HCT116 (cell line): ENCODE measurements at regions not wholly inside any gene's neighbourhood (a gene's known extent, or its start where the extent isn't known, plus 50 kb on each side); places are given as distances from the start of the nearest gene placed in this dataset.

ENCODE experiments used
- ATAC-seq: fragments of 200-7000 bp; cut with Tn5 transposase; 2 replicates; pipeline ENCODE4 v1.9.1; 2020; ENCODE audit warnings: mild to moderate bottlenecking, moderate library complexity
- BruUV-seq: library from RNA; stranded (reverse); fragments of 400-500 nt; replicated peaks from 2 replicates; lab custom pipeline; 2021; lab: Mats Ljungman, UMichigan
- CTCF ChIA-PET: fragments of 300-600 bp; sonication (Branson Sonifier 250); formaldehyde crosslinking; loops from one replicate; lab custom pipeline; 2021; ENCODE audit warnings: antibody characterized with exemption; lab: Charles Lee
- POLR2A ChIA-PET: fragments of 300-600, 350-600 bp; sonication (Branson Sonifier 250); formaldehyde crosslinking; loops from one replicate; lab custom pipeline; 2021; ENCODE audit warnings: antibody characterized with exemption; lab: Charles Lee
- RAD21 ChIA-PET, 2 experiments: fragments of 300-600 bp; sonication (Branson Sonifier 250); formaldehyde crosslinking; loops; one replicate each; lab custom pipeline; 2023; ENCODE audit warnings: low total read pairs in 2 of 2; ENCODE audit not compliant: uncharacterized antibody in 2 of 2, unreplicated experiment in 2 of 2, low non-redundant PET in 1 of 2; lab: Charles Lee
- DNase-seq: peaks from one replicate; pipeline ENCODE4 v3.0.0-alpha.2; 2010; ENCODE audit warnings: low read depth, low spot score
- H2AFZ ChIP-seq: fragments of 200-600 bp; shearing (Covaris generic), sonication (generic); 2 replicates; pipeline ENCODE4 v1.6.1; 2017; ENCODE audit warnings: low read depth, mixed run types, mixed read lengths, antibody characterized with exemption, low read length; ENCODE audit not compliant: poor library complexity, severe bottlenecking
- H3K27ac ChIP-seq: 2 replicates; pipeline ENCODE4 v1.5.1; 2012; ENCODE audit warnings: low read depth, low read length
- H3K27me3 ChIP-seq: fragments of 200-600 bp; sonication (generic); 2 replicates; pipeline ENCODE4 v1.6.1; 2016; ENCODE audit warnings: mixed run types, low read length, mixed read lengths; ENCODE audit not compliant: insufficient read depth
- H3K36me3 ChIP-seq, 2 experiments: fragments of 200-500 bp in 1 of 2; fragments of 200-600 bp in 1 of 2; sonication (Bioruptor generic) in 1 of 2; sonication (generic) in 1 of 2; 2 replicates each; pipeline versions ENCODE4 v1.5.1 to v1.6.1; 2014 to 2016; ENCODE audit warnings: low read length in 2 of 2, inconsistent platforms in 1 of 2, mixed read lengths in 1 of 2, mixed run types in 1 of 2; ENCODE audit not compliant: insufficient read depth in 2 of 2, control insufficient read depth in 1 of 2
- H3K4me1 ChIP-seq, 2 experiments: fragments of 200-600 bp in 1 of 2; sonication (generic) in 1 of 2; 2 replicates each; pipeline versions ENCODE4 v1.5.1 to v1.6.1; 2012 to 2017; ENCODE audit warnings: low read length in 2 of 2, inconsistent platforms in 1 of 2, mild to moderate bottlenecking in 1 of 2, mixed read lengths in 1 of 2, mixed run types in 1 of 2, moderate library complexity in 1 of 2; ENCODE audit not compliant: insufficient read depth in 2 of 2, control insufficient read depth in 1 of 2
- H3K4me2 ChIP-seq: fragments of 200-600 bp; sonication (generic); 2 replicates; pipeline ENCODE4 v1.6.1; 2017; ENCODE audit warnings: mixed run types, low read length, mixed read lengths
- H3K4me3 ChIP-seq, 2 experiments: fragments of 200-600 bp in 1 of 2; sonication (generic) in 1 of 2; replicated peaks in 1 of 2; 2 replicates each; pipeline ENCODE4 v1.5.1; 2011 to 2016; ENCODE audit warnings: low read length in 2 of 2, control low read depth in 1 of 2, low read depth in 1 of 2, mild to moderate bottlenecking in 1 of 2, mixed read lengths in 1 of 2, mixed run types in 1 of 2
- H3K79me2 ChIP-seq: fragments of 200-600 bp; sonication (generic); 2 replicates; pipeline ENCODE4 v1.6.1; 2017; ENCODE audit warnings: mild to moderate bottlenecking, mixed run types, low read length, moderate library complexity, mixed read lengths; ENCODE audit not compliant: insufficient read depth
- H3K9ac ChIP-seq: fragments of 200-600 bp; sonication (generic); 2 replicates; pipeline ENCODE4 v1.6.1; 2016; ENCODE audit warnings: low read length, mixed read lengths
- H3K9me2 ChIP-seq: fragments of 200-600 bp; sonication (generic), shearing (Covaris generic); 2 replicates; pipeline ENCODE4 v1.6.1; 2017; ENCODE audit warnings: mixed run types, mild to moderate bottlenecking, moderate library complexity; ENCODE audit not compliant: insufficient read depth
- H3K9me3 ChIP-seq, 2 experiments: fragments of 200-500 bp in 1 of 2; fragments of 200-600 bp in 1 of 2; sonication (Bioruptor generic) in 1 of 2; sonication (generic) in 1 of 2; 2 replicates each; pipeline ENCODE4 v1.6.1; 2014 to 2017; ENCODE audit warnings: low read length in 2 of 2, mixed read lengths in 2 of 2, inconsistent platforms in 1 of 2, low read depth in 1 of 2, mild to moderate bottlenecking in 1 of 2, mixed run types in 1 of 2, moderate library complexity in 1 of 2; ENCODE audit not compliant: control insufficient read depth in 1 of 2, insufficient read depth in 1 of 2
- H4K20me1 ChIP-seq: fragments of 200-600 bp; sonication (generic), shearing (Covaris generic); 2 replicates; pipeline ENCODE4 v1.6.1; 2017; ENCODE audit warnings: mixed run types, mild to moderate bottlenecking, moderate library complexity; ENCODE audit not compliant: insufficient read depth
- CEBPB ChIP-seq: IDR thresholded peaks from 2 replicates; pipeline ENCODE4 v1.6.1; 2012; ENCODE audit warnings: low read depth
- ELF1 ChIP-seq: IDR thresholded peaks from 2 replicates; pipeline ENCODE4 v1.6.1; 2012; ENCODE audit warnings: low read depth, borderline replicate concordance
- POLR2AphosphoS5 ChIP-seq: IDR thresholded peaks from 2 replicates; pipeline ENCODE4 v1.6.1; 2011; ENCODE audit warnings: mild to moderate bottlenecking, low read depth, low read length, moderate library complexity
- SIN3A ChIP-seq: IDR thresholded peaks from 2 replicates; pipeline ENCODE4 v1.6.1; 2012; ENCODE audit warnings: low read depth
- TCF7L2 ChIP-seq: IDR thresholded peaks from 2 replicates; pipeline ENCODE4 v1.7.0; 2011; ENCODE audit warnings: borderline replicate concordance, inconsistent platforms; ENCODE audit not compliant: insufficient read depth, insufficient read length; ENCODE audit errors: extremely low read depth
- ZNF274 ChIP-seq: fragments of 200-500 bp; sonication (Bioruptor generic); IDR thresholded peaks from 2 replicates; pipeline ENCODE4 v1.6.1; 2014; ENCODE audit warnings: mild to moderate bottlenecking, low read depth, low read length, inconsistent platforms
- intact Hi-C: fragments of 100-400 bp; cut with micrococcal nuclease; formaldehyde crosslinking; loops from 2 replicates; pipeline ENCODE4 v1.10.0; 2022
- TF ChIP-seq, protein P1 (sequence below): IDR thresholded peaks from 2 replicates; pipeline ENCODE4 v1.6.1; 2012
- TF ChIP-seq, protein P2 (sequence below), 3 experiments: fragments of 200-600 bp in 1 of 3; sonication (generic) in 1 of 3; IDR thresholded peaks in 2 of 3; conservative IDR thresholded peaks in 1 of 3; 2 replicates each; pipeline ENCODE4 v1.5.1; 2012 to 2017; ENCODE audit warnings: low read depth in 2 of 3, low read length in 2 of 3, antibody characterized with exemption in 1 of 3, borderline replicate concordance in 1 of 3, control low read depth in 1 of 3, mild to moderate bottlenecking in 1 of 3, mixed read lengths in 1 of 3, mixed run types in 1 of 3, moderate library complexity in 1 of 3; ENCODE audit not compliant: insufficient read depth in 1 of 3
- TF ChIP-seq, protein P3 (sequence below): IDR thresholded peaks from 2 replicates; pipeline ENCODE4 v1.6.1; 2012

DNA sequence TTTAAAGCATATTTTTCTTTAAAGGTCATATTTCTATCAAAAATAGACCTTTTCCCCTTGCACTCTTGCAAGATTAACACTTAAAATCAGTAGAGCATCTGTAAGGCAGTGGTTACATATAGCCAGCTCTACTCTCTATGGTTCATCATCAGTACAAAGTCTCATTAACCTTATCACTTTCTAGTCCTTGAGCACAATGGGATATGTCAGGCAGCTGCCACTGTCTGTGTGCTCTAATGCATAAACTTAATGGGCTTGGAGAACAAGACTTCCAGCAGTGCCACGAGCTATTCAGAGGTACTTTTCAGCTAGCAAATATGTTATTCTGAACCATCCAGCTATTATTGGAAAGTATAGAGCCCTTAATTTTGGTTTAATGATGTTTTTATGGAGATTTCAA lies 393.7 kb downstream of the GASK1B start:
- no peaks in the 10 kb centered on the region; the same call in 1 of the 2 replicates for H3K9me2 ChIP-seq
- no peaks in the 10 kb centered on the region for H3K36me3 ChIP-seq
- intact Hi-C loops = no loop called here
- DNase-seq (no peak), ATAC-seq (no peak)
- H3K27me3 ChIP-seq = no peaks in the 10 kb centered on the region
- H2AFZ ChIP-seq = no peak overlapping the region
- H3K4me2 ChIP-seq = no peak overlapping the region
- no peaks in the 10 kb centered on the region for H3K9me3 ChIP-seq
- CTCF ChIA-PET = no interaction called here
- POLR2A ChIA-PET = no interaction called here
- no peak overlapping the region for H3K4me3 ChIP-seq
- RAD21 ChIA-PET = no interaction called here
- BruUV-seq = no TSS peak
- no peak overlapping the region for H3K9ac ChIP-seq
- no peaks in the 10 kb centered on the region for H3K79me2 ChIP-seq
- no peaks in the 10 kb centered on the region for H4K20me1 ChIP-seq
- H3K4me1 ChIP-seq = no peaks in the 10 kb centered on the region
- H3K27ac ChIP-seq = no peak overlapping the region
- TF ChIP-seq, protein P1, sequence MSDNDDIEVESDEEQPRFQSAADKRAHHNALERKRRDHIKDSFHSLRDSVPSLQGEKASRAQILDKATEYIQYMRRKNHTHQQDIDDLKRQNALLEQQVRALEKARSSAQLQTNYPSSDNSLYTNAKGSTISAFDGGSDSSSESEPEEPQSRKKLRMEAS = no peak
- TF ChIP-seq, protein P2, sequence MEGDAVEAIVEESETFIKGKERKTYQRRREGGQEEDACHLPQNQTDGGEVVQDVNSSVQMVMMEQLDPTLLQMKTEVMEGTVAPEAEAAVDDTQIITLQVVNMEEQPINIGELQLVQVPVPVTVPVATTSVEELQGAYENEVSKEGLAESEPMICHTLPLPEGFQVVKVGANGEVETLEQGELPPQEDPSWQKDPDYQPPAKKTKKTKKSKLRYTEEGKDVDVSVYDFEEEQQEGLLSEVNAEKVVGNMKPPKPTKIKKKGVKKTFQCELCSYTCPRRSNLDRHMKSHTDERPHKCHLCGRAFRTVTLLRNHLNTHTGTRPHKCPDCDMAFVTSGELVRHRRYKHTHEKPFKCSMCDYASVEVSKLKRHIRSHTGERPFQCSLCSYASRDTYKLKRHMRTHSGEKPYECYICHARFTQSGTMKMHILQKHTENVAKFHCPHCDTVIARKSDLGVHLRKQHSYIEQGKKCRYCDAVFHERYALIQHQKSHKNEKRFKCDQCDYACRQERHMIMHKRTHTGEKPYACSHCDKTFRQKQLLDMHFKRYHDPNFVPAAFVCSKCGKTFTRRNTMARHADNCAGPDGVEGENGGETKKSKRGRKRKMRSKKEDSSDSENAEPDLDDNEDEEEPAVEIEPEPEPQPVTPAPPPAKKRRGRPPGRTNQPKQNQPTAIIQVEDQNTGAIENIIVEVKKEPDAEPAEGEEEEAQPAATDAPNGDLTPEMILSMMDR (IDR thresholded peaks at IDR 0.05 in 2 of 3, conservative IDR thresholded peaks at IDR 0.05 in 1 of 3; ENCODE audit: borderline replicate concordance in 1 of 3, insufficient read depth in 1 of 3, low read depth in 2 of 3, low read length in 2 of 3) = no peak

DNA sequence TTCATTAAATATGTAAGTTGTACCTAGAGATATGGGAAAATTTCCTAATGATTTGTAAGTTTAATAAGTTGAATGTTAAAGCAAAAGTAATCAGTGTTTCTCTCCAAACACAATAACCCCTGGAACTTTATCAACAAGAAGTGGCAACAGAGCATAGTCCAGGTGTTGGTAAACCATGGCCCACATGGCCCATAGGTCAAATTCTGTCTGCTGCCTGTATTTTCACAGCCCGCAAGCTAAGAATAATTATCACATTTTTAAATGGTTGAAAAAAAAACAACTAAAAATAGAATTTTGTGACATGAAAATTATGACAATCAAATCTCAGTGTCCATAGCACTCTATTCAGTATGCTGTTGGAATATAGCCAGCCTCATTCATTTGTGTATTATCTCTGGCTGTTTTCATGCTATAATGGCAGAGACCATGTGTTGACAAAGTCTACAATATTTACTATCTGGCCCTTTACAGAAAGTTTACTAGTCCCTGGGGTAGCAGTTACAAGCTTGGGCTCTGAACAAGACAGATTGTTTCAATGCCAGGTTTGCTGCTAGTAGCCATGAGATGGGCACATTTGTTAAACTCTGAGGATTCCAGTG lies 395.8 kb downstream of the GASK1B start:
- Histone ChIP-seq H3K27me3 (no peaks in the 10 kb centered on the region), H4K20me1 (no peaks in the 10 kb centered on the region), H3K9me3 (no peaks in the 10 kb centered on the region)
- CTCF ChIA-PET = no interaction called here
- TF ChIP-seq CEBPB (no peak), ZNF274 (no peak), SIN3A (no peak), TCF7L2 (no peak), ELF1 (no peak), POLR2AphosphoS5 (no peak)
- TF ChIP-seq, protein P3, sequence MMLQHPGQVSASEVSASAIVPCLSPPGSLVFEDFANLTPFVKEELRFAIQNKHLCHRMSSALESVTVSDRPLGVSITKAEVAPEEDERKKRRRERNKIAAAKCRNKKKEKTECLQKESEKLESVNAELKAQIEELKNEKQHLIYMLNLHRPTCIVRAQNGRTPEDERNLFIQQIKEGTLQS = no peak
- TF ChIP-seq, all 23 proteins: peak for 0
- ATAC-seq = no peak
- Histone ChIP-seq H3K4me3 (no peak overlapping the region), H3K9ac (no peak overlapping the region), H3K36me3 (no peaks in the 10 kb centered on the region), H3K4me1 (no peaks in the 10 kb centered on the region), H3K4me2 (no peak overlapping the region), H3K9me2 (no peaks in the 10 kb centered on the region; the same call in 1 of the 2 replicates), H3K27ac (no peak overlapping the region), H3K79me2 (no peaks in the 10 kb centered on the region), H2AFZ (no peak overlapping the region)
- DNase-seq = no peak
- intact Hi-C loops = no loop called here
- no TSS peak for BruUV-seq
- ChIA-PET POLR2A (no interaction called here), RAD21 (no interaction called here)
